ENCODE measurements at regions not wholly inside any gene's neighbourhood (a gene's known extent, or its start where the extent isn't known, plus 50 kb on each side); places are given as distances from the start of the nearest gene placed in this dataset.

GRCh38 chr2:129729011-129729410, 250.5 kb upstream of the RAB6C start:
- H3K9me2 ChIP-seq (replicated peaks; ENCODE audit: insufficient read depth), result no peaks in the 10 kb centered on the region
- WGBS (ENCODE audit: low lambda C conversion rate, missing lambda C conversion rate), result 89% methylated on average over 9 of the region's 9 CpGs
- H3K4me2 ChIP-seq, result no peak overlapping the region
- H3K4me3 ChIP-seq, result no peak overlapping the region
- H3K4me1 ChIP-seq (ENCODE audit: insufficient read depth), result peaks cover 11% of the 10 kb centered on the region
- DNase-seq (ENCODE audit: low spot score), result no peak
- H2AFZ ChIP-seq, result no peak overlapping the region
- no peaks in the 10 kb centered on the region for H3K27me3 ChIP-seq
- no peak overlapping the region for H3K27ac ChIP-seq
- H3K9me3 ChIP-seq (ENCODE audit: low read depth), result no peaks in the 10 kb centered on the region
- no peaks in the 10 kb centered on the region for H3K79me2 ChIP-seq
- TF ChIP-seq EZH2 (IDR thresholded peaks at IDR 0.05; ENCODE audit: borderline replicate concordance), result no peak
- TF ChIP-seq CTCF (IDR thresholded peaks at IDR 0.05; ENCODE audit: poor library complexity), result no peak
- TF ChIP-seq EZH2phosphoT487 (IDR thresholded peaks at IDR 0.05; ENCODE audit: low read depth, severe bottlenecking, unreplicated experiment), result no peak
- H4K20me1 ChIP-seq (ENCODE audit: insufficient read depth, poor library complexity, severe bottlenecking), result no peaks in the 10 kb centered on the region
- H3K36me3 ChIP-seq (replicated peaks; ENCODE audit: insufficient read depth, low read depth), result no peaks in the 10 kb centered on the region

- DNase-seq (ENCODE audit: low spot score), result no peak
- no peaks in the 10 kb centered on the region for H3K9me2 ChIP-seq (replicated peaks; ENCODE audit: insufficient read depth)
These were observed 249.8 kb upstream of the RAB6C start for GRCh38 chr2:129729646-129730045.

GRCh38 chr2:129730979-129731378, 248.5 kb upstream of the RAB6C start:
- H2AFZ ChIP-seq, result no peak overlapping the region
- no peaks in the 10 kb centered on the region for H4K20me1 ChIP-seq (ENCODE audit: insufficient read depth, poor library complexity, severe bottlenecking)
- H3K79me2 ChIP-seq, result no peaks in the 10 kb centered on the region
- no peak overlapping the region for H3K4me3 ChIP-seq
- H3K36me3 ChIP-seq (replicated peaks; ENCODE audit: insufficient read depth, low read depth), result no peaks in the 10 kb centered on the region
- no peaks in the 10 kb centered on the region for H3K9me3 ChIP-seq (ENCODE audit: low read depth)
- TF ChIP-seq EZH2phosphoT487 (IDR thresholded peaks at IDR 0.05; ENCODE audit: low read depth, severe bottlenecking, unreplicated experiment), result no peak
- TF ChIP-seq CTCF (IDR thresholded peaks at IDR 0.05; ENCODE audit: poor library complexity), result no peak
- no peak for TF ChIP-seq EZH2 (IDR thresholded peaks at IDR 0.05; ENCODE audit: borderline replicate concordance)
- H3K4me1 ChIP-seq (ENCODE audit: insufficient read depth), result no peaks in the 10 kb centered on the region
- WGBS (ENCODE audit: low lambda C conversion rate, missing lambda C conversion rate), result 92% methylated on average over 4 of the region's 4 CpGs
- no peak overlapping the region for H3K27ac ChIP-seq
- H3K9me2 ChIP-seq (replicated peaks; ENCODE audit: insufficient read depth), result no peaks in the 10 kb centered on the region
- H3K4me2 ChIP-seq, result no peak overlapping the region
- H3K27me3 ChIP-seq, result no peaks in the 10 kb centered on the region
- DNase-seq (ENCODE audit: low spot score), result no peak

More at GRCh38 chr2:129729646-129730045, 249.8 kb upstream of the RAB6C start:
- Histone ChIP-seq H3K9me3 (ENCODE audit: low read depth) (no peaks in the 10 kb centered on the region), H3K27me3 (no peaks in the 10 kb centered on the region), H3K36me3 (replicated peaks; ENCODE audit: insufficient read depth, low read depth) (no peaks in the 10 kb centered on the region), H3K79me2 (no peaks in the 10 kb centered on the region), H2AFZ (no peak overlapping the region), H4K20me1 (ENCODE audit: insufficient read depth, poor library complexity, severe bottlenecking) (no peaks in the 10 kb centered on the region), H3K4me2 (no peak overlapping the region), H3K27ac (no peak overlapping the region), H3K4me1 (ENCODE audit: insufficient read depth) (peaks cover 11% of the 10 kb centered on the region), H3K4me3 (no peak overlapping the region)
- TF ChIP-seq EZH2phosphoT487 (IDR thresholded peaks at IDR 0.05; ENCODE audit: low read depth, severe bottlenecking, unreplicated experiment), result no peak
- no peak for TF ChIP-seq EZH2 (IDR thresholded peaks at IDR 0.05; ENCODE audit: borderline replicate concordance)
- no peak for TF ChIP-seq CTCF (IDR thresholded peaks at IDR 0.05; ENCODE audit: poor library complexity)
- WGBS (ENCODE audit: low lambda C conversion rate, missing lambda C conversion rate), result 95% methylated on average over 4 of the region's 4 CpGs
